Stimulated activated CD8-positive, alpha-beta memory T cell treated with anti-CD3 and anti-CD28 coated beads, Interleukin-4, amount 100 ng/mL, for 4 hours (primary cell): ENCODE measurements at regions not wholly inside any gene's neighbourhood (a gene's known extent, or its start where the extent isn't known, plus 50 kb on each side); places are given as distances from the start of the nearest gene placed in this dataset.

Experiments used
- DNase-seq, 2 donors: peaks; one replicate each; pipeline ENCODE4 v3.0.0-alpha.2; 2020; ENCODE audit warnings: low read depth in 2 of 2, low spot score in 1 of 2

DNA sequence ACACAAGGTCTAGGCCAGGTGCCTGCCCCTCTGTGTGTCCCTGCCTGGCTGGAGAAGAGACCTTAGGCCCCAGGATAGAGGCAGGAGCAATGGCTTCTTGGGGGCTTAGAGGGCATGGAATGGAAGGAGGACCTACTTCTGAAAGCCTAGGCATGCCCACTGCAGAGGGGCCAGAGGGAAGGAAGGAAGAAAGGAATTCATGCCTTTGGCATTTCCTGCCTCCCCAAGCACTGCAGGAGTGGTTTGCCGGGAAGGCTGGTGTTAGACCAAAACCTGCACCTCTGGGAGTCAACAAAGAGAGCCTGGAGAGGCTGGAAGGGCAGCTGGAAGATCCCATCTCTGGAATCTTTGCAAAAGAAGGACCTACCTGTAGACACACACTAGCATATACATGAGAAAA lies 50.7 kb upstream of the KCNE2 start:
- no peak for DNase-seq
